HG03342 (cell line): ENCODE measurements at regions not wholly inside any gene's neighbourhood (a gene's known extent, or its start where the extent isn't known, plus 50 kb on each side); places are given as distances from the start of the nearest gene placed in this dataset.
"Not testable (repeated sequence)": the region's sequence is repeated elsewhere in the genome, so short reads cannot be mapped to it uniquely, and the experiment has no call there.

ENCODE experiments used
- ATAC-seq: cut with Tn5 transposase; IDR thresholded peaks from one replicate; pipeline ENCODE4 v1.9.1; 2021; ENCODE audit warnings: mild to moderate bottlenecking, moderate library complexity; ENCODE audit not compliant: unreplicated experiment

- ATAC-seq: no peak
Measured at GRCh38 chr2:21820271-21820670, 696.5 kb downstream of the TDRD15 start.

- ATAC-seq: no peak
Measured at GRCh38 chr2:21821672-21822227, 698.0 kb downstream of the TDRD15 start.

GRCh38 chr2:21822505-21822904 is 698.7 kb downstream of the TDRD15 start:
- no peak for ATAC-seq

DNA sequence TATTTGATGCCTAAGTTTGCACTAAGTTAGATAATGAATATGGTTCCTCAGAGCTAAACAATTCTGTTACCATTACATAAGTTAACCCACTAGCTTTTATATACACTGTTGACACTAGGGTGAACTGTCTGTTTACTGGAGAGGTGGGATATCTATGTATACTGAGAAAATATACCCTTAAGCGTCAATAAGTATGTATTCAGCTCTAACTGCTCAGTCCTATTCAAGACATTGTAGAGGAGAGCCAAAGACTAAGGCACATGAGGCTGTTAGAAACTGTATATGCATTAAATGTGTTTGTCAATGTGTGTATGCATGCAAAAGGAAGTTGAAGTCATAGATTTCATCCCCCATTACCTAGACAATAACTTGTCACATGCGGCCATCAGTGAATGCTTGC is 710.0 kb downstream of the TDRD15 start:
- ATAC-seq: no peak

- ATAC-seq: no peak
Measured at GRCh38 chr2:21836261-21836660, 712.5 kb downstream of the TDRD15 start.

DNA sequence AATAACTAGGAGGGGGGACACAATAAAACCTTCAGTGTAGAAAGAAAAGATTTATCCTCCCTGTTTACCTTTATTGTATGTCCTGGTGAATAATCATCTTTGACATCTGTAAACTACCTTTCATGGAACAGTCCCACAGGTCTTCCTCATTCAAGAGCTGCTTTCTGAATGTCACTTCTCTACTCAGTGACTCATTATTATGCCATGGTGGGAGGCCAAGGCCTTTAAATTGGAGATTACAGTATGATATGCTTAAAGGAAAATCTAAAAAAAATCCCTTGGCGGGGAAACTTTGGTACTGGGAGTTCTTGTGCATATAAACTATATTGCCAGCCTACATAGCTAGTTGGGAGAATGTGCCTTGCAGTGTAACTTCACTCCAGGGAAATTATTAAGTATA is 713.0 kb downstream of the TDRD15 start:
- no peak for ATAC-seq

DNA sequence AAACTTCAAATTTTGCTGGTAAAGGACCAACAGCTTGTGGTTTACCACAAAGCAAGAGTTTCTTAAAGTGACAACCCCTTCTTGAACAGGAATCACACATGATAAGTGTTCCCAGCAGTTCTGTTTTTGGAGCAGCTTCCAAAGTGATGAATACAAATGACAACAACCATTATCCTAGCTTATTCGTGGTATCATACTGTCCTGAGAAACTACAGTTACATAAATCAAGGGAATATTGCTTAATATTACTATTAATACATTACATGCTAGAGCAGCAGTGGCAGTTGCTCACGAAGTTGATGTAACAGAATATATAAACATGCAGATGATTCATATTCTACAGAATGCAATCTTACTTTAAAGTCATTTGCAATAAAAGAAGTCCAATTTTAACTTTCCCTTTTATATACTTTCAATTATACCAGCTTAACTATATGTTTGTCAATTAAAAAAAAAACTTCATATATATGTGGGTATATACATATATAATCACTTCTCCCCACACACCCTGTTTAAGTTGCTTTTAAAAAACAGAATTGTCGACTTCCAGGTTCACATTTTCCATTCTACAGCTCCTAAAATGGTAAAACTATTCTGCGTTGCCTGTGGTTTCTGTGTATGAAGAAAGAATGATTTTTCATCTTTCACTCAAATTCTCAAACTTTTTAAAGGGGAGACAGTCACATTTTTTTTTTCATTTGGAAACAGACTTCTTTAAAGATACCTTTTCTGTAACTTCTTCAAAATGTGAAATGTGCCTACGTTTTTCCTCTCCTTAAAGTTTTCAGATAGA is 713.6 kb downstream of the TDRD15 start:
- ATAC-seq: no peak

DNA sequence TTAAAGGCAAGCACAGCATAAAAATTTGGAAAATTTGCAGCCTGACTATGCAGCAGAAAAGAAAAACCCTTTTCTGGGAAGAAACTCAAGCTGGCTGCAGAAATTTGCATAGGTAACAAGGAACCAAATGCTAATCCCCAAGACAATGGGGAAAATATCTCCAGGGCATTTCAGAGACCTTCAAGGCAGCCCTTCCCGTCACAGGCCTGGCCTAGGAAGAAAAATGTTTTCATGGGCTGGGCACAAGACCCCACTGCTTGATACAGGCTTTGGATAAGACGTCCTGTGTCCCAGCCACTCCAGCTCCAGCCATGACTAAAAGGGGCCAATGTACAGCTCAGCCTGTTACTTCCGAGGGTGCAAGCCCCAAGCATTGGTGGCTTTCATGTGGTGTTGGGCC is 717.6 kb downstream of the TDRD15 start:
- no peak for ATAC-seq

- ATAC-seq: not testable (repeated sequence)
Measured at GRCh38 chr2:21850367-21850766, 726.6 kb downstream of the TDRD15 start.

DNA sequence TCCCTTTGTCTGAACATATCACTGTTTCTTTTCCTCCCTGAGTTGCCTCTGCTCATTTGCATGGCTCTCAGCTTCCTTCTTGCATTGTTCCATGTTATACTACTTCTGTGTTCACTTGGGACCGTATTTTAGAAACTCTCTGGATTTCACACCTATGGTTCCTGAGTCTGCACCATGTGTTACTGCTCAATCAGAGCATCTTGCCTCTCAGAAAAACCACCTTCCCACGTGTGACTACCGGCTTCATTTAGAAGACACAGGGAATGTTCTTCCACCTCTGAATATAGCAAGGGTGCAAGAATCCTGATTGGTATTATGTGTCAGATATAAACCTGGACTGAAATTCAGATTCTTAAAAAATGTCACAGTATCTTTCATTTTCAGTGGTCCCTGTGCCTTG is 731.2 kb downstream of the TDRD15 start:
- no peak for ATAC-seq

DNA sequence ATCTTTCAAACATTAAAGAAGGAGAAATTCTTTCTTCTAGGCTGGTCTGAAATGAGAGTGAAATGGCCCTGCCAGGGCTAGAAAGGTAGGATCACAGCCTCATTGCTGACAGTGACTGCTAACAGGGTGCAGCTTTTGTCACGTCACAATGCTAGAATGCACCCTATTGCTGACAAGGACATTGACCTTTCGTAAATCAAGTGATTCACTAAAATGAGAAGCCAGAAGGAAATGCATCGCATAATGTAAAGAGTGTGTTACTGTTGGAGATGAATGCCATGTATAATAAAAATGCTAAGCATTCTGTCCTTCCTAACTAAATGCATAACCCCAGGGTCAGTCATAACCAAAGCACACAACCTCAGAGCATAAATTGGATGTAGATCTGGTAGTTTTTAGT is 732.9 kb downstream of the TDRD15 start:
- ATAC-seq: no peak

DNA sequence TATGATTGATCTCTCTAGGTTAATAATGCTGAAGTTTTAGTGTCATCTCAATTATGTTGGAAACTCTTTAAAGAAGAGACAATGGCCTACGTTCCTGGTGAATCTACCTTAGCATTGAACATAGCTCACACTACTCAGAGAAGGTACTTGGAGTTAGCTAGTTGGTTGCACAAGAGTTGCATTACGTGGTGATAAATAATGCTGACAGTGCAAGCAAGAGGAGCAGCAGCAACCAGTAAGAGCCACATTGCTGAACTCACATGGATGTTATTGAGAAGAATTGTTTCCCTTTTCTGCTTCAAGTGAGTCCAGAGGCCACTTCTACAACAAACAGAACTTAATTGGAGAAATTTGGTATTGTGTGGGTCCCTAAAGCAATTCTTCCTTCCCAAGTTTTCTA is 737.1 kb downstream of the TDRD15 start:
- no peak for ATAC-seq

- ATAC-seq: no peak
Measured at GRCh38 chr2:21866316-21866715, 742.5 kb downstream of the TDRD15 start.

- no peak for ATAC-seq
Measured at GRCh38 chr2:21887881-21888280, 764.1 kb downstream of the TDRD15 start.

- ATAC-seq: no peak
Measured at GRCh38 chr2:21890041-21890440, 766.3 kb downstream of the TDRD15 start.

- ATAC-seq: no peak
Measured at GRCh38 chr2:21890716-21891115, 766.9 kb downstream of the TDRD15 start.

GRCh38 chr2:21891191-21891590 is 767.4 kb downstream of the TDRD15 start:
- no peak for ATAC-seq

GRCh38 chr2:21892140-21892539 is 768.4 kb downstream of the TDRD15 start:
- ATAC-seq: no peak

GRCh38 chr2:21895200-21895599 is 771.4 kb downstream of the TDRD15 start:
- ATAC-seq: no peak

GRCh38 chr2:21908712-21909380 is 785.1 kb downstream of the TDRD15 start:
- ATAC-seq: not testable (repeated sequence)

- peak; percentile 85 for ATAC-seq
Measured at GRCh38 chr2:21910832-21911507, 787.2 kb downstream of the TDRD15 start.

- ATAC-seq: no peak
Measured at GRCh38 chr2:21912405-21912804, 788.6 kb downstream of the TDRD15 start.
